Muscle of leg (tissue), 3 donors: ENCODE measurements at regions not wholly inside any gene's neighbourhood (a gene's known extent, or its start where the extent isn't known, plus 50 kb on each side); places are given as distances from the start of the nearest gene placed in this dataset.

ENCODE experiments used
- DNase-seq: peaks from one replicate; pipeline ENCODE4 v3.0.0; 2013
- H3K27ac ChIP-seq: one replicate; pipeline ENCODE4 v1.5.1; 2013; ENCODE audit warnings: mild to moderate bottlenecking, low read length, control low read depth
- H3K27me3 ChIP-seq: one replicate; pipeline ENCODE4 v1.6.1; 2013; ENCODE audit warnings: low read length; ENCODE audit not compliant: control insufficient read depth, insufficient read depth
- H3K36me3 ChIP-seq: one replicate; pipeline ENCODE4 v1.6.1; 2013; ENCODE audit warnings: low read length; ENCODE audit not compliant: control insufficient read depth, insufficient read depth
- H3K4me1 ChIP-seq: one replicate; pipeline ENCODE4 v1.6.1; 2013; ENCODE audit warnings: low read length; ENCODE audit not compliant: control insufficient read depth, insufficient read depth
- H3K4me3 ChIP-seq: one replicate; pipeline ENCODE4 v1.5.1; 2013; ENCODE audit warnings: low read length, control low read depth
- H3K9me3 ChIP-seq: replicated peaks from 2 replicates; pipeline ENCODE4 v1.6.1; 2013; ENCODE audit warnings: low read depth, low read length; ENCODE audit not compliant: control insufficient read depth
- WGBS: methylation state at CpG from one replicate; pipeline ENCODE4 v1.1.5; 2013; ENCODE audit warnings: missing lambda C conversion rate; ENCODE audit not compliant: insufficient coverage; 5-methylcytosine and 5-hydroxymethylcytosine counted together

- no peaks in the 10 kb centered on the region for H3K36me3 ChIP-seq
- H3K27ac ChIP-seq = no peak overlapping the region
- H3K27me3 ChIP-seq = peaks cover 6% of the 10 kb centered on the region
- no peaks in the 10 kb centered on the region for H3K9me3 ChIP-seq
- no peak for DNase-seq
- WGBS = 67% methylated on average over 17 of the region's 20 CpGs
- H3K4me1 ChIP-seq = peaks cover 40% of the 10 kb centered on the region
- H3K4me3 ChIP-seq = no peak overlapping the region
Observed at GRCh38 chr22:44386386-44387035, 73.8 kb upstream of the SHISAL1 start.

- Histone ChIP-seq H3K27me3 (peaks cover 8% of the 10 kb centered on the region), H3K9me3 (no peaks in the 10 kb centered on the region), H3K36me3 (no peaks in the 10 kb centered on the region), H3K4me3 (no peak overlapping the region), H3K4me1 (peaks cover 44% of the 10 kb centered on the region), H3K27ac (no peak overlapping the region)
- 85% methylated on average over 11 of the region's 12 CpGs for WGBS
- no peak for DNase-seq
Observed at GRCh38 chr22:44385781-44386180, 73.0 kb upstream of the SHISAL1 start.

- Histone ChIP-seq H3K27ac (no peak overlapping the region), H3K9me3 (no peaks in the 10 kb centered on the region), H3K27me3 (peaks cover 8% of the 10 kb centered on the region), H3K4me1 (peaks cover 44% of the 10 kb centered on the region), H3K36me3 (no peaks in the 10 kb centered on the region), H3K4me3 (no peak overlapping the region)
- WGBS = 89% methylated on average over 7 of the region's 14 CpGs
- DNase-seq = no peak
Observed at GRCh38 chr22:44385296-44385610, 72.5 kb upstream of the SHISAL1 start.

- Histone ChIP-seq H3K27ac (no peak overlapping the region), H3K9me3 (no peaks in the 10 kb centered on the region), H3K27me3 (peaks cover 10% of the 10 kb centered on the region), H3K4me3 (no peak overlapping the region), H3K4me1 (peaks cover 45% of the 10 kb centered on the region), H3K36me3 (no peaks in the 10 kb centered on the region)
- DNase-seq = no peak
- 87% methylated on average over 9 of the region's 12 CpGs for WGBS
Observed at GRCh38 chr22:44384563-44385295, 72.0 kb upstream of the SHISAL1 start.

GRCh38 chr22:44383652-44384562, 71.2 kb upstream of the SHISAL1 start:
- H3K4me1 ChIP-seq = peaks cover 45% of the 10 kb centered on the region
- 55% methylated on average over 10 of the region's 14 CpGs for WGBS
- H3K36me3 ChIP-seq = no peaks in the 10 kb centered on the region
- no peak overlapping the region for H3K4me3 ChIP-seq
- H3K27ac ChIP-seq = no peak overlapping the region
- H3K27me3 ChIP-seq = peaks cover 8% of the 10 kb centered on the region
- no peak for DNase-seq
- no peaks in the 10 kb centered on the region for H3K9me3 ChIP-seq

- H3K4me3 ChIP-seq = no peak overlapping the region
- DNase-seq = no peak
- 75% methylated on average over 6 of the region's 6 CpGs for WGBS
- H3K36me3 ChIP-seq = no peaks in the 10 kb centered on the region
- peaks cover 45% of the 10 kb centered on the region for H3K4me1 ChIP-seq
- peaks cover 6% of the 10 kb centered on the region for H3K27me3 ChIP-seq
- peaks cover 3% of the 10 kb centered on the region for H3K9me3 ChIP-seq
- H3K27ac ChIP-seq = no peak overlapping the region
Observed at GRCh38 chr22:44383064-44383575, 70.4 kb upstream of the SHISAL1 start.

GRCh38 chr22:44382116-44383038, 69.6 kb upstream of the SHISAL1 start:
- 64% methylated on average over 19 of the region's 32 CpGs for WGBS
- no peak for DNase-seq
- peaks cover 45% of the 10 kb centered on the region for H3K4me1 ChIP-seq
- H3K9me3 ChIP-seq = peaks cover 6% of the 10 kb centered on the region
- H3K36me3 ChIP-seq = no peaks in the 10 kb centered on the region
- H3K27me3 ChIP-seq = peaks cover 6% of the 10 kb centered on the region
- H3K4me3 ChIP-seq = no peak overlapping the region
- H3K27ac ChIP-seq = no peak overlapping the region

GRCh38 chr22:44381761-44382115, 69.0 kb upstream of the SHISAL1 start:
- H3K4me1 ChIP-seq = peaks cover 45% of the 10 kb centered on the region
- no peak overlapping the region for H3K4me3 ChIP-seq
- H3K36me3 ChIP-seq = no peaks in the 10 kb centered on the region
- 60% methylated on average over 1 of the region's 3 CpGs for WGBS
- H3K27ac ChIP-seq = no peak overlapping the region
- DNase-seq = no peak
- H3K9me3 ChIP-seq = peaks cover 6% of the 10 kb centered on the region
- H3K27me3 ChIP-seq = peaks cover 6% of the 10 kb centered on the region

GRCh38 chr22:44380756-44381486, 68.2 kb upstream of the SHISAL1 start:
- H3K36me3 ChIP-seq = no peaks in the 10 kb centered on the region
- H3K27me3 ChIP-seq = peaks cover 4% of the 10 kb centered on the region
- peak overlapping the region; percentile 47 for H3K27ac ChIP-seq
- peak; percentile 79 for DNase-seq
- peaks cover 45% of the 10 kb centered on the region for H3K4me1 ChIP-seq
- peaks cover 6% of the 10 kb centered on the region for H3K9me3 ChIP-seq
- H3K4me3 ChIP-seq = no peak overlapping the region
- WGBS = 35% methylated on average over 9 of the region's 15 CpGs
